Type B pancreatic cell (in vitro differentiated cells): ENCODE measurements at regions not wholly inside any gene's neighbourhood (a gene's known extent, or its start where the extent isn't known, plus 50 kb on each side); places are given as distances from the start of the nearest gene placed in this dataset.

ENCODE experiments used
- DNase-seq: peaks from one replicate; pipeline ENCODE4 v3.0.0; 2021; ENCODE audit warnings: mixed read lengths; ENCODE audit not compliant: unreplicated experiment; ENCODE audit errors: extremely low spot score
- H3K27ac Mint-ChIP-seq: 2 replicates; pipeline ENCODE4 v1.8.0; 2021; ENCODE audit warnings: mild to moderate bottlenecking, mixed read lengths
- H3K27me3 Mint-ChIP-seq: 2 replicates; pipeline ENCODE4 v1.8.0; 2021; ENCODE audit warnings: mixed read lengths
- H3K36me3 Mint-ChIP-seq: 2 replicates; pipeline ENCODE4 v1.8.0; 2021; ENCODE audit warnings: mixed read lengths
- H3K4me1 Mint-ChIP-seq: one replicate; pipeline ENCODE4 v1.8.0; 2021; ENCODE audit warnings: mixed read lengths; ENCODE audit not compliant: unreplicated experiment
- H3K4me3 Mint-ChIP-seq: 2 replicates; pipeline ENCODE4 v1.8.0; 2021; ENCODE audit warnings: mild to moderate bottlenecking, mixed read lengths
- H3K9me3 Mint-ChIP-seq: 2 replicates; pipeline ENCODE4 v1.8.0; 2021; ENCODE audit warnings: mixed read lengths
- CTCF ChIP-seq: fragments of 200-600 bp; sonication (generic); conservative IDR thresholded peaks from 2 replicates; pipeline ENCODE4 v1.5.0; 2021; ENCODE audit warnings: antibody characterized with exemption, mild to moderate bottlenecking

GRCh38 chr10:111543854-111544253 lies 467.0 kb downstream of the ADRA2A start:
- H3K4me1 Mint-ChIP-seq, result no peaks in the 10 kb centered on the region
- no peaks in the 10 kb centered on the region for H3K27me3 Mint-ChIP-seq
- DNase-seq, result no peak
- no peak for TF ChIP-seq CTCF
- H3K36me3 Mint-ChIP-seq, result no peaks in the 10 kb centered on the region
- no peak overlapping the region for H3K27ac Mint-ChIP-seq
- no peaks in the 10 kb centered on the region for H3K9me3 Mint-ChIP-seq
- no peak overlapping the region for H3K4me3 Mint-ChIP-seq

DNA sequence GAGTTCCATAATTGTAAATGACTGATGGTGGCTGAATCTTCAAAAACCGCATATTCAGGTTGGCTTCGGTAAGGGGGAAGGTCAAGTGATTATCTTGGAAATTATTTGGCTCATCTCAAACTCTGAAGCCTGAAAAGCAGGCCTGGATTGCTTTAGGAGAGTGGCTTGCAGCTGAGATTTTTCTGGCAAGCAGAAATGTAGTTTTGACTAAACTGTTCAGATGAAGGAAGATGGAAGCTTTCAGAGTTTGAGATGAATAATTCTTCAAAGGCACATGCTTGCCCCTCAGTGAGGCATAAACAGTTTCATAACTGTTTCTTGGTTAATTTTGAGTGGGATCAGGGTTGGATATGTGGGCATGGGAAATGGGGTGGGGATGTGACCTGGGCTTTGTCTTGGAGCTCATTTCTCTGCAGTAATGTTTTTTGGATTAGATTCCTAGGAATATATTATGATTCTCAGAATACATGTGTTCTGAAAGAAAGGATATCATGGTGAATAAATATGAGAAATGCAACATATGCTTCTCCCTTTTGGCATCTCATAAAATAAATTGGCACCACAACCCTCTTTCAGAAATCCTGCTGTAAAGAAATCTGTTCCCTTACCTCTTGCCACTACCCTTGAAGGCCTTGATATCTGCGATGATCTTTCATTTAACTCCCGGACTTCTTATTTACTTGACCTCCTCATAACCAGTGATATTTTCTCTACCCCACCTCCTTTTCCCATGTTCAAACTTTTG lies 469.2 kb downstream of the ADRA2A start:
- Mint-ChIP-seq H3K9me3 (no peaks in the 10 kb centered on the region), H3K4me3 (no peak overlapping the region), H3K27ac (no peak overlapping the region), H3K4me1 (no peaks in the 10 kb centered on the region), H3K36me3 (no peaks in the 10 kb centered on the region), H3K27me3 (no peaks in the 10 kb centered on the region)
- TF ChIP-seq CTCF, result no peak
- DNase-seq, result no peak

- Mint-ChIP-seq H3K4me3 (no peak overlapping the region), H3K4me1 (no peaks in the 10 kb centered on the region), H3K9me3 (no peaks in the 10 kb centered on the region), H3K36me3 (no peaks in the 10 kb centered on the region), H3K27me3 (no peaks in the 10 kb centered on the region), H3K27ac (no peak overlapping the region)
- TF ChIP-seq CTCF, result no peak
- DNase-seq, result no peak
Measured at GRCh38 chr10:111548084-111548726, 471.4 kb downstream of the ADRA2A start.

DNA sequence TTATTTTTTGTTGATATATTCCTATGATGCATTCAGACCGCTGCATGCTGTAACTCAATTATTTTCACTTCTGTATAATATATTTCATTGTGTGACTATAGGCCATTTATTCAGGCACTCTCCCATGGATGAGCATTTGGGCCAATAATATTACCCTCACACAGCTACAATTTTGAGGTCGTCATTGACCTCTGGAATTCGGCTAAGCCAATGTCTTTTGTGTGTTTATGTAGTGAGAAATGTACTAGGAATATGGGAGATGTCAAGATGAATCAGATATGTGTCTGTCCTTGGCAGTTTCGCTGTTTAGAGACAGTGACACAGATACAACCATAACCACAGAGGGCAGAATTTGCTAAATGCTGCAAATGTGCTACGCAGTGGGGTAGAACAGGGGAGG lies 474.2 kb downstream of the ADRA2A start:
- Mint-ChIP-seq H3K4me1 (no peaks in the 10 kb centered on the region), H3K4me3 (no peak overlapping the region), H3K27ac (no peak overlapping the region), H3K27me3 (no peaks in the 10 kb centered on the region), H3K36me3 (no peaks in the 10 kb centered on the region), H3K9me3 (no peaks in the 10 kb centered on the region)
- DNase-seq, result no peak
- TF ChIP-seq CTCF, result no peak

DNA sequence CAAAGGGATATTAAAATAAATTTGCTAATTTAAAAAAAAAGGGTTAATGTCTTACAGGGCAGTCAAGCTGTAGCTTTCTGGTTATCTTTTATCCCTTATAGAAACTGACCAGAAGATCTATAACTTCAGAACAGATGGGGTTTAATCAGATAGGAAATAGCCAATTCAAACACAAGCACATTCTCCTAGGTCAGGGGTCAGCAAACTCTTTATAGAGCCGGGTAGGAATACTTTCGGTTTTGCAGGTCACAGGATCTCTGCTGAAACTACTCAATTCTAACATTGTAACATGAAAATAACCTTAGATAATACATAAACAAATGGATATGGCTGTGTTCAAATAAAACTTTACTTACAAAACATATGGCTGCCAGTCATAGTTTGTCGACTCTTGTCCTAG lies 479.8 kb downstream of the ADRA2A start:
- H3K27ac Mint-ChIP-seq, result no peak overlapping the region
- H3K27me3 Mint-ChIP-seq, result peaks cover 3% of the 10 kb centered on the region
- no peak for DNase-seq
- H3K36me3 Mint-ChIP-seq, result no peaks in the 10 kb centered on the region
- TF ChIP-seq CTCF, result no peak
- peaks cover 3% of the 10 kb centered on the region for H3K4me1 Mint-ChIP-seq
- no peaks in the 10 kb centered on the region for H3K9me3 Mint-ChIP-seq
- no peak overlapping the region for H3K4me3 Mint-ChIP-seq
